SK-N-SH treated with all-trans-retinoic acid at 6 μM for 48 hours (cell line): ENCODE measurements at regions not wholly inside any gene's neighbourhood (a gene's known extent, or its start where the extent isn't known, plus 50 kb on each side); places are given as distances from the start of the nearest gene placed in this dataset.

ENCODE experiments used
- ATAC-seq: fragments of 200-7000 bp; cut with Tn5 transposase; 3 replicates; pipeline ENCODE4 v1.9.1; 2020; ENCODE audit warnings: mild to moderate bottlenecking, moderate library complexity
- ARNTL ChIP-seq: fragments of 450-650 bp; formaldehyde crosslinking; IDR thresholded peaks from 2 replicates; pipeline ENCODE4 v1.5.0; 2020; ENCODE audit warnings: low read depth, mild to moderate bottlenecking, moderate library complexity, borderline replicate concordance
- CREB5 ChIP-seq: fragments of 250-450 bp; sonication (Bioruptor Pico); IDR thresholded peaks from 2 replicates; pipeline ENCODE4 v1.5.1; 2020; ENCODE audit warnings: low read depth, mild to moderate bottlenecking, moderate library complexity
- ESRRG ChIP-seq: fragments of 250-450 bp; sonication (Bioruptor Pico); IDR thresholded peaks from 2 replicates; pipeline ENCODE4 v1.6.1; 2021; ENCODE audit warnings: mild to moderate bottlenecking
- GLIS3 ChIP-seq: fragments of 250-450 bp; sonication (Bioruptor Pico); IDR thresholded peaks from 2 replicates; pipeline ENCODE4 v1.5.0; 2020; ENCODE audit warnings: mild to moderate bottlenecking, moderate library complexity
- ISL1 ChIP-seq: fragments of 250-450 bp; sonication (Bioruptor Pico); IDR thresholded peaks from 2 replicates; pipeline ENCODE4 v2.1.2; 2022; ENCODE audit warnings: mild to moderate bottlenecking, moderate library complexity
- OSR1 ChIP-seq: fragments of 250-450 bp; sonication (Bioruptor Pico); IDR thresholded peaks from 2 replicates; pipeline ENCODE4 v1.8.0; 2022; ENCODE audit warnings: moderate library complexity, mild to moderate bottlenecking, inconsistent platforms
- PPARA ChIP-seq: fragments of 250-450 bp; sonication (Bioruptor Pico); IDR thresholded peaks from 2 replicates; pipeline ENCODE4 v1.5.0; 2020; ENCODE audit warnings: mild to moderate bottlenecking, borderline replicate concordance
- RARB ChIP-seq: fragments of 250-450 bp; sonication (Bioruptor Pico); IDR thresholded peaks from 2 replicates; pipeline ENCODE4 v1.8.0; 2021; ENCODE audit warnings: mild to moderate bottlenecking, moderate library complexity
- TCF4 ChIP-seq: fragments of 250-450 bp; sonication (Bioruptor Pico); IDR thresholded peaks from 2 replicates; pipeline ENCODE4 v1.8.0; 2021; ENCODE audit warnings: mild to moderate bottlenecking, moderate library complexity, borderline replicate concordance
- TOX ChIP-seq: fragments of 250-450 bp; sonication (Bioruptor Pico); IDR thresholded peaks from 2 replicates; pipeline ENCODE4 v1.8.0; 2021; ENCODE audit warnings: mild to moderate bottlenecking, moderate library complexity, borderline replicate concordance
- TSHZ2 ChIP-seq: fragments of 250-450 bp; sonication (Bioruptor Pico); IDR thresholded peaks from 2 replicates; pipeline ENCODE4 v1.5.0; 2020; ENCODE audit warnings: mild to moderate bottlenecking, moderate library complexity
- ZC3H10 ChIP-seq: fragments of 250-450 bp; sonication (Bioruptor Pico); IDR thresholded peaks from 2 replicates; pipeline ENCODE4 v1.5.1; 2021; ENCODE audit warnings: mild to moderate bottlenecking, moderate library complexity
- ZFP3 ChIP-seq: fragments of 250-450 bp; sonication (Bioruptor Pico); IDR thresholded peaks from 2 replicates; pipeline ENCODE4 v1.5.0; 2020; ENCODE audit warnings: mild to moderate bottlenecking, moderate library complexity
- ZFP30 ChIP-seq: fragments of 450-650 bp; formaldehyde crosslinking; IDR thresholded peaks from 2 replicates; pipeline ENCODE4 v1.5.0; 2022; ENCODE audit warnings: mild to moderate bottlenecking, moderate library complexity
- ZNF565 ChIP-seq: fragments of 450-650 bp; formaldehyde crosslinking; conservative IDR thresholded peaks from 2 replicates; pipeline ENCODE4 v1.5.0; 2020; ENCODE audit warnings: low read depth, mild to moderate bottlenecking, moderate library complexity
- ZNF70 ChIP-seq: fragments of 450-650 bp; formaldehyde crosslinking; IDR thresholded peaks from 2 replicates; pipeline ENCODE4 v1.5.0; 2020; ENCODE audit warnings: mild to moderate bottlenecking, moderate library complexity
- ZNF8 ChIP-seq: fragments of 450-650 bp; formaldehyde crosslinking; IDR thresholded peaks from 2 replicates; pipeline ENCODE4 v1.5.0; 2020; ENCODE audit warnings: mild to moderate bottlenecking, moderate library complexity
- TF ChIP-seq, protein P1 (sequence below): fragments of 250-450 bp; sonication (Bioruptor Pico); IDR thresholded peaks from 2 replicates; pipeline ENCODE4 v1.8.0; 2021; ENCODE audit warnings: low read depth, mild to moderate bottlenecking, moderate library complexity, borderline replicate concordance
- TF ChIP-seq, protein P2 (sequence below): fragments of 250-450 bp; sonication (Bioruptor Pico); IDR thresholded peaks from 2 replicates; pipeline ENCODE4 v1.5.1; 2021; ENCODE audit warnings: mild to moderate bottlenecking, moderate library complexity

- TF ChIP-seq OSR1 = no peak
- peak; percentile 56 for TF ChIP-seq ISL1 (CRISPR knock-in tag)
- TF ChIP-seq TOX = peak; percentile 82; the same call in 1 of the 2 replicates
- peak; percentile 64; the same call in 1 of the 2 replicates for TF ChIP-seq ZC3H10 (CRISPR knock-in tag)
- ATAC-seq = peak; percentile 88
These were observed 357.3 kb upstream of the XYLT1 start for GRCh38 chr16:17828012-17828411.

DNA sequence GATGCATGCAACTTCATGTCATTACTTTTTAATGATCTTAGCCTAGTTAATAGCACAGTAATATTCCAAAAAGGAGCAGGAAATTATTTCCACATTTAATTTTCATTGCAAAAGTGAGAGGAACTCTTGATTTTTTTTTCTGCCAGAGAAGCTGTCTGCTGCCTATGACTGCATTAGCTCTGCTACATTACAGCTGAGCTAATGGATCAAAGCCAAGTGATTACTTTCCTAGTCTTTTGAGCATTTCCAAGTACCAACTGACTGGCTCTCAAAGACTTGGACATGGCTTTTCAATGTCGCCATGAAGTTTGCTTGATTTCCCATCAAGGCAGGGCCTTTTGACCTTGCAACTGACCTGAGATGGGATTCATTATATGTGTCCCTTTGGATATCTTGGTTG, 356.6 kb upstream of the XYLT1 start:
- TF ChIP-seq ISL1 (CRISPR knock-in tag) (peak; percentile 10), ZFP3 (peak; percentile 18; the same call in 1 of the 2 replicates), ZNF565 (no peak)
- ATAC-seq = peak; percentile 71

GRCh38 chr16:17817943-17818342, 347.2 kb upstream of the XYLT1 start:
- TF ChIP-seq ESRRG (CRISPR knock-in tag) (no peak), ZFP3 (no peak), ZNF70 (CRISPR knock-in tag) (no peak), ISL1 (CRISPR knock-in tag) (no peak), ZC3H10 (CRISPR knock-in tag) (no peak), TCF4 (CRISPR knock-in tag) (no peak), ZNF565 (no peak), CREB5 (CRISPR knock-in tag) (no peak), PPARA (no peak), TSHZ2 (no peak), ZNF8 (CRISPR knock-in tag) (no peak)
- TF ChIP-seq, protein P1, sequence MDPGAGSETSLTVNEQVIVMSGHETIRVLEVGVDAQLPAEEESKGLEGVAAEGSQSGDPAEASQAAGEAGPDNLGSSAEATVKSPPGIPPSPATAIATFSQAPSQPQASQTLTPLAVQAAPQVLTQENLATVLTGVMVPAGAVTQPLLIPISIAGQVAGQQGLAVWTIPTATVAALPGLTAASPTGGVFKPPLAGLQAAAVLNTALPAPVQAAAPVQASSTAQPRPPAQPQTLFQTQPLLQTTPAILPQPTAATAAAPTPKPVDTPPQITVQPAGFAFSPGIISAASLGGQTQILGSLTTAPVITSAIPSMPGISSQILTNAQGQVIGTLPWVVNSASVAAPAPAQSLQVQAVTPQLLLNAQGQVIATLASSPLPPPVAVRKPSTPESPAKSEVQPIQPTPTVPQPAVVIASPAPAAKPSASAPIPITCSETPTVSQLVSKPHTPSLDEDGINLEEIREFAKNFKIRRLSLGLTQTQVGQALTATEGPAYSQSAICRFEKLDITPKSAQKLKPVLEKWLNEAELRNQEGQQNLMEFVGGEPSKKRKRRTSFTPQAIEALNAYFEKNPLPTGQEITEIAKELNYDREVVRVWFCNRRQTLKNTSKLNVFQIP (CRISPR knock-in tag) = no peak
- ATAC-seq = no peak

- no peak for TF ChIP-seq GLIS3
- TF ChIP-seq CREB5 (CRISPR knock-in tag) = no peak
- no peak for TF ChIP-seq RARB (CRISPR knock-in tag)
- no peak for TF ChIP-seq ZC3H10 (CRISPR knock-in tag)
- TF ChIP-seq ARNTL (CRISPR knock-in tag) = no peak
- no peak for TF ChIP-seq ZNF8 (CRISPR knock-in tag)
- ATAC-seq = no peak
These were observed 346.5 kb upstream of the XYLT1 start for GRCh38 chr16:17817260-17817659.

- no peak for ATAC-seq
- TF ChIP-seq, protein P1 (CRISPR knock-in tag) = no peak
- TF ChIP-seq TCF4 (CRISPR knock-in tag) = no peak
- TF ChIP-seq, protein P2, sequence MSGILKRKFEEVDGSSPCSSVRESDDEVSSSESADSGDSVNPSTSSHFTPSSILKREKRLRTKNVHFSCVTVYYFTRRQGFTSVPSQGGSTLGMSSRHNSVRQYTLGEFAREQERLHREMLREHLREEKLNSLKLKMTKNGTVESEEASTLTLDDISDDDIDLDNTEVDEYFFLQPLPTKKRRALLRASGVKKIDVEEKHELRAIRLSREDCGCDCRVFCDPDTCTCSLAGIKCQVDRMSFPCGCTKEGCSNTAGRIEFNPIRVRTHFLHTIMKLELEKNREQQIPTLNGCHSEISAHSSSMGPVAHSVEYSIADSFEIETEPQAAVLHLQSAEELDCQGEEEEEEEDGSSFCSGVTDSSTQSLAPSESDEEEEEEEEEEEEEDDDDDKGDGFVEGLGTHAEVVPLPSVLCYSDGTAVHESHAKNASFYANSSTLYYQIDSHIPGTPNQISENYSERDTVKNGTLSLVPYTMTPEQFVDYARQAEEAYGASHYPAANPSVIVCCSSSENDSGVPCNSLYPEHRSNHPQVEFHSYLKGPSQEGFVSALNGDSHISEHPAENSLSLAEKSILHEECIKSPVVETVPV (CRISPR knock-in tag) = no peak
- no peak for TF ChIP-seq ARNTL (CRISPR knock-in tag)
- TF ChIP-seq ZFP30 = no peak
These were observed 342.0 kb upstream of the XYLT1 start for GRCh38 chr16:17812771-17813170.
